PC-9 (cell line): ENCODE measurements at regions not wholly inside any gene's neighbourhood (a gene's known extent, or its start where the extent isn't known, plus 50 kb on each side); places are given as distances from the start of the nearest gene placed in this dataset.

Experiments used
- BruUV-seq: library from RNA; stranded (reverse); fragments of 400-500 nt; replicated peaks from 2 replicates; lab custom pipeline; 2021; lab: Mats Ljungman, UMichigan
- CTCF ChIA-PET: fragments of 300-600 bp; sonication (Branson Sonifier 250); formaldehyde crosslinking; loops from one replicate; lab custom pipeline; 2022; ENCODE audit warnings: antibody characterized with exemption; lab: Charles Lee
- POLR2A ChIA-PET: fragments of 300-600 bp; sonication (Branson Sonifier 250); formaldehyde crosslinking; loops from one replicate; lab custom pipeline; 2022; ENCODE audit warnings: antibody characterized with exemption; ENCODE audit not compliant: unreplicated experiment; lab: Charles Lee
- DNase-seq, 2 experiments: peaks; one replicate each; pipeline versions ENCODE4 v3.0.0 to v3.0.0-alpha.2; 2015 to 2022; ENCODE audit warnings: mixed read lengths in 1 of 2
- H2AFZ ChIP-seq: fragments of 200-600 bp; sonication (generic); 2 replicates; pipeline ENCODE4 v1.8.1; 2017; ENCODE audit warnings: antibody characterized with exemption
- H3F3A ChIP-seq: fragments of 200-600 bp; sonication (generic); 2 replicates; pipeline ENCODE4 v1.8.1; 2017; ENCODE audit warnings: antibody characterized with exemption, mild to moderate bottlenecking, low read depth; ENCODE audit not compliant: insufficient read depth
- H3K27ac ChIP-seq: fragments of 200-600 bp; sonication (generic); 2 replicates; pipeline ENCODE4 v1.6.1; 2016; ENCODE audit warnings: mixed run types
- H3K27me3 ChIP-seq: fragments of 200-600 bp; sonication (generic); 2 replicates; pipeline ENCODE4 v1.6.1; 2016; ENCODE audit warnings: low read depth, mixed run types; ENCODE audit not compliant: insufficient read depth
- H3K36me3 ChIP-seq: fragments of 200-600 bp; sonication (generic); 2 replicates; pipeline ENCODE4 v1.6.1; 2016; ENCODE audit warnings: low read depth, mixed run types
- H3K4me1 ChIP-seq: fragments of 200-600 bp; sonication (generic); replicated peaks from 2 replicates; pipeline ENCODE4 v1.6.1; 2016; ENCODE audit warnings: mixed run types; ENCODE audit not compliant: insufficient read depth
- H3K4me2 ChIP-seq: fragments of 200-600 bp; sonication (generic); 2 replicates; pipeline ENCODE4 v1.6.1; 2017; ENCODE audit warnings: mixed run types
- H3K4me3 ChIP-seq: fragments of 200-600 bp; sonication (generic); 2 replicates; pipeline ENCODE4 v1.6.1; 2016; ENCODE audit warnings: mixed run types
- H3K79me2 ChIP-seq: fragments of 200-600 bp; sonication (generic); 2 replicates; pipeline ENCODE4 v1.6.1; 2017; ENCODE audit warnings: low read depth, mixed run types
- H3K9me2 ChIP-seq: fragments of 200-600 bp; sonication (generic); 2 replicates; pipeline ENCODE4 v1.8.1; 2017; ENCODE audit warnings: mild to moderate bottlenecking; ENCODE audit not compliant: insufficient read depth
- H3K9me3 ChIP-seq: fragments of 200-600 bp; sonication (generic); 2 replicates; pipeline ENCODE4 v1.8.1; 2016; ENCODE audit warnings: low read depth; ENCODE audit not compliant: insufficient read depth
- H4K20me1 ChIP-seq: fragments of 200-600 bp; sonication (generic); 2 replicates; pipeline ENCODE4 v1.8.1; 2017; ENCODE audit not compliant: insufficient read depth
- EZH2 ChIP-seq: fragments of 200-600 bp; sonication (generic); IDR thresholded peaks from 2 replicates; pipeline ENCODE4 v1.8.0; 2017; ENCODE audit warnings: antibody characterized with exemption, low read depth
- intact Hi-C: fragments of 100-400 bp; cut with micrococcal nuclease; formaldehyde crosslinking; loops from one replicate; pipeline ENCODE4 v1.10.0; 2022; ENCODE audit not compliant: unreplicated experiment
- TF ChIP-seq, protein P1 (sequence below): fragments of 200-600 bp; sonication (generic); conservative IDR thresholded peaks from 2 replicates; pipeline ENCODE4 v1.6.1; 2017; ENCODE audit warnings: mixed run types, antibody characterized with exemption, mild to moderate bottlenecking, moderate library complexity

DNA sequence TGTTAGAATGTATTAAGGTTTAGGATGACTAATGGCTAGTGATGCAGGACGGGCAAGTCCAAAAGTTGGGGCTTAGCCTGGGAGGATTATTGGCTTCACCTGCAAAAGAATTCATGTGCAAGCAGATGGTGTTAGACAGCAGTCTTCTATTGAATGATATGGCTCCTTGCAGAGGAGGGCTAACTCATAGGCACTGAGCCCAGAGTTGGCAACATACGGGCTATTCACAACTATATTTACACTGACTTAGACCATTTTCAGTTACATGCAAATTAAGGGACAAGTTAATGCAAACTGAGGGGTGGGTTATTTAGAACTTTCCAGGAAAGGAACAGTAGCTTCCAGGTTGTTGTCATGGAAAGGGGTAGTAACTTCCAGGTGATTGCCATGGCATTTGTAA lies 1017.1 kb upstream of the EEF2KMT start:
- no peak overlapping the region for H2AFZ ChIP-seq
- BruUV-seq, result no TSS peak
- no peak overlapping the region for H3K4me2 ChIP-seq
- no peaks in the 10 kb centered on the region for H3K4me1 ChIP-seq
- POLR2A ChIA-PET, result no interaction called here
- H3K27me3 ChIP-seq, result peaks cover 10% of the 10 kb centered on the region; the same call in 1 of the 2 replicates
- no peaks in the 10 kb centered on the region for H3K9me3 ChIP-seq
- H3K4me3 ChIP-seq, result no peak overlapping the region
- H3K27ac ChIP-seq, result no peak overlapping the region
- DNase-seq, result no peak
- intact Hi-C loops, result no loop called here
- H3F3A ChIP-seq, result no peaks in the 10 kb centered on the region
- TF ChIP-seq EZH2, result no peak
- TF ChIP-seq, protein P1, sequence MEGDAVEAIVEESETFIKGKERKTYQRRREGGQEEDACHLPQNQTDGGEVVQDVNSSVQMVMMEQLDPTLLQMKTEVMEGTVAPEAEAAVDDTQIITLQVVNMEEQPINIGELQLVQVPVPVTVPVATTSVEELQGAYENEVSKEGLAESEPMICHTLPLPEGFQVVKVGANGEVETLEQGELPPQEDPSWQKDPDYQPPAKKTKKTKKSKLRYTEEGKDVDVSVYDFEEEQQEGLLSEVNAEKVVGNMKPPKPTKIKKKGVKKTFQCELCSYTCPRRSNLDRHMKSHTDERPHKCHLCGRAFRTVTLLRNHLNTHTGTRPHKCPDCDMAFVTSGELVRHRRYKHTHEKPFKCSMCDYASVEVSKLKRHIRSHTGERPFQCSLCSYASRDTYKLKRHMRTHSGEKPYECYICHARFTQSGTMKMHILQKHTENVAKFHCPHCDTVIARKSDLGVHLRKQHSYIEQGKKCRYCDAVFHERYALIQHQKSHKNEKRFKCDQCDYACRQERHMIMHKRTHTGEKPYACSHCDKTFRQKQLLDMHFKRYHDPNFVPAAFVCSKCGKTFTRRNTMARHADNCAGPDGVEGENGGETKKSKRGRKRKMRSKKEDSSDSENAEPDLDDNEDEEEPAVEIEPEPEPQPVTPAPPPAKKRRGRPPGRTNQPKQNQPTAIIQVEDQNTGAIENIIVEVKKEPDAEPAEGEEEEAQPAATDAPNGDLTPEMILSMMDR, result no peak
- no peaks in the 10 kb centered on the region for H3K9me2 ChIP-seq
- CTCF ChIA-PET, result no interaction called here
- no peaks in the 10 kb centered on the region for H3K79me2 ChIP-seq
- no peaks in the 10 kb centered on the region for H3K36me3 ChIP-seq
- H4K20me1 ChIP-seq, result no peaks in the 10 kb centered on the region; the same call in 1 of the 2 replicates

DNA sequence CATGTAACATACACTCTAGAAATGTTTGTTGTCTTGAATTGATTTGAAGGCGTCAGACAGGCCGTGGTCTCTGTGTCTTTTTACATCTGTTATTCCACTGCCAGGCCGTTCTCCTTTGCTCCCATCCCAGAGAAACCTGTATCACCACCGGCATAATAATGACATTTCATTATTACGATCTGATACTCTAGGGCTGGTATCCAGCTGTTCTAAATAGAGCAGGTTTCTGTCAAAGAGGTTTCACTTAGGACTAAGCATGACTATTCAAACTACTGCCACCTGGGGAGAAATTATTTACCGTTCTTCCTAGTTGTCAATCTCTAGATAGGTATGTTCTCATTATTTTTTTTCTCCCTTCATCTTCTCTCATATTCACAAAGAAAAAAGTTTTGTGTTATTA lies 1016.2 kb upstream of the EEF2KMT start:
- Histone ChIP-seq H2AFZ (no peak overlapping the region), H3K9me3 (no peaks in the 10 kb centered on the region), H3K27me3 (peaks cover 10% of the 10 kb centered on the region; the same call in 1 of the 2 replicates), H4K20me1 (no peaks in the 10 kb centered on the region; the same call in 1 of the 2 replicates), H3K4me2 (no peak overlapping the region), H3K27ac (no peak overlapping the region), H3K79me2 (no peaks in the 10 kb centered on the region), H3K9me2 (no peaks in the 10 kb centered on the region), H3K36me3 (no peaks in the 10 kb centered on the region), H3K4me3 (no peak overlapping the region), H3K4me1 (no peaks in the 10 kb centered on the region), H3F3A (no peaks in the 10 kb centered on the region)
- no peak for DNase-seq
- CTCF ChIA-PET, result no interaction called here
- no TSS peak for BruUV-seq
- intact Hi-C loops, result no loop called here
- POLR2A ChIA-PET, result no interaction called here
- TF ChIP-seq, protein P1, result no peak
- TF ChIP-seq EZH2, result no peak

DNA sequence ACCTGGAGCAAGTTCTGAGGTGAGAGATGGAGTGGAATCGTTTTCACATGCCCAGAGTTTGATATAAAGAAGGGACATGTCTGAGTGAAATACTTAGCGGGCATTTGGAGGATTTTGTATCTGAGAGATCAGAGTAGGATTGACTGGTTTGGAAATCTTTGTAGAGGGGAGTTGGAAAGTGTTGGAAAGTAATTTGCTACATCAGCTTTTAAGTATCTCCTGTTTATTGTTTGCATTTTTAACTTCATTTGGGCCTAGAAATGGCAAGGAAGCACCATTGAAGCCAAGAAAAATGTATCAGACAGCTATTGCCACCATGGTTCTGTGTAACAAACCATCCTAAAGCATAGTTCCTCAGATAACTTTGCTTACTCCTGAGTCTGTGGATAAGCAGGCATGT lies 1015.1 kb upstream of the EEF2KMT start:
- H3K9me2 ChIP-seq, result no peaks in the 10 kb centered on the region
- ChIA-PET POLR2A (no interaction called here), CTCF (no interaction called here)
- H3K9me3 ChIP-seq, result no peaks in the 10 kb centered on the region
- H3K27me3 ChIP-seq, result peaks cover 10% of the 10 kb centered on the region; the same call in 1 of the 2 replicates
- DNase-seq, result no peak
- H3K4me3 ChIP-seq, result no peak overlapping the region
- H3K27ac ChIP-seq, result no peak overlapping the region
- no peak for TF ChIP-seq EZH2
- TF ChIP-seq, protein P1, result no peak
- no peak overlapping the region for H3K4me2 ChIP-seq
- no TSS peak for BruUV-seq
- intact Hi-C loops, result no loop called here
- H2AFZ ChIP-seq, result no peak overlapping the region
- H4K20me1 ChIP-seq, result no peaks in the 10 kb centered on the region; the same call in 1 of the 2 replicates
- H3K79me2 ChIP-seq, result no peaks in the 10 kb centered on the region
- H3F3A ChIP-seq, result no peaks in the 10 kb centered on the region
- H3K4me1 ChIP-seq, result no peaks in the 10 kb centered on the region
- no peaks in the 10 kb centered on the region for H3K36me3 ChIP-seq
